CD14-positive monocyte (primary cell): ENCODE measurements at regions not wholly inside any gene's neighbourhood (a gene's known extent, or its start where the extent isn't known, plus 50 kb on each side); places are given as distances from the start of the nearest gene placed in this dataset.

Source experiments
- DNase-seq, 3 donors: peaks; one replicate each; pipeline ENCODE4 v3.0.0-alpha.2; 2011 to 2022
- H2AFZ ChIP-seq: 2 replicates; pipeline ENCODE4 v1.6.0; 2012; ENCODE audit warnings: mild to moderate bottlenecking, low read depth, low read length, inconsistent platforms; ENCODE audit not compliant: insufficient read depth, poor library complexity, severe bottlenecking
- H3K27ac ChIP-seq, 2 donors: 1 replicate in 1 of 2; 2 replicates in 1 of 2; pipeline ENCODE4 v1.5.1; 2012 to 2013; ENCODE audit warnings: low read length in 2 of 2, control low read depth in 1 of 2, inconsistent platforms in 1 of 2, low read depth in 1 of 2, mild to moderate bottlenecking in 1 of 2
- H3K27me3 ChIP-seq, 2 donors: one replicate each; pipeline versions ENCODE4 v1.6.0 to v1.6.1; 2011 to 2013; ENCODE audit warnings: low read length in 2 of 2; ENCODE audit not compliant: control insufficient read depth in 2 of 2, insufficient read depth in 2 of 2
- H3K36me3 ChIP-seq, 2 donors: replicated peaks in 1 of 2; 1 replicate in 1 of 2; 2 replicates in 1 of 2; pipeline versions ENCODE4 v1.5.1 to v1.6.1; 2012 to 2013; ENCODE audit warnings: low read length in 2 of 2, control low read depth in 1 of 2, inconsistent platforms in 1 of 2, mild to moderate bottlenecking in 1 of 2; ENCODE audit not compliant: insufficient read depth in 2 of 2, control insufficient read depth in 1 of 2
- H3K4me1 ChIP-seq, 2 donors: 1 replicate in 1 of 2; 2 replicates in 1 of 2; pipeline versions ENCODE4 v1.5.1 to v1.6.1; 2012 to 2013; ENCODE audit warnings: low read length in 2 of 2, control low read depth in 1 of 2, inconsistent platforms in 1 of 2, mild to moderate bottlenecking in 1 of 2, moderate library complexity in 1 of 2; ENCODE audit not compliant: insufficient read depth in 2 of 2, control insufficient read depth in 1 of 2
- H3K4me2 ChIP-seq: replicated peaks from 2 replicates; pipeline ENCODE3; 2012; ENCODE audit warnings: low read length, moderate library complexity, mild to moderate bottlenecking; ENCODE audit not compliant: poor library complexity, severe bottlenecking; ENCODE audit errors: extremely low read depth
- H3K4me3 ChIP-seq, 3 experiments: fragments of 200-600 bp in 1 of 3; sonication (generic) in 1 of 3; replicated peaks in 1 of 3; 1 replicate in 2 of 3; 2 replicates in 1 of 3; pipeline ENCODE4 v1.5.1; 2011 to 2013; ENCODE audit warnings: low read length in 3 of 3, mild to moderate bottlenecking in 3 of 3, control low read depth in 2 of 3, low read depth in 2 of 3, inconsistent platforms in 1 of 3, moderate library complexity in 1 of 3
- H3K79me2 ChIP-seq: 2 replicates; pipeline ENCODE4 v1.6.0; 2012; ENCODE audit warnings: mild to moderate bottlenecking, control low read depth, inconsistent platforms, low read length, moderate library complexity; ENCODE audit not compliant: insufficient read depth
- H3K9ac ChIP-seq: 2 replicates; pipeline ENCODE4 v1.6.0; 2017; ENCODE audit warnings: low read length, mild to moderate bottlenecking; ENCODE audit not compliant: insufficient read depth, poor library complexity, severe bottlenecking
- H3K9me3 ChIP-seq, 2 donors: replicated peaks in 1 of 2; 1 replicate in 1 of 2; 2 replicates in 1 of 2; pipeline versions ENCODE4 v1.5.1 to v1.6.1; 2012 to 2013; ENCODE audit warnings: low read length in 2 of 2, control low read depth in 1 of 2; ENCODE audit not compliant: control insufficient read depth in 1 of 2, insufficient read depth in 1 of 2
- H4K20me1 ChIP-seq: 2 replicates; pipeline ENCODE4 v1.6.0; 2012; ENCODE audit warnings: mild to moderate bottlenecking, low read length, control low read depth, moderate library complexity; ENCODE audit not compliant: insufficient read depth
- H3K27ac Mint-ChIP-seq, 7 donors: one replicate each; pipeline ENCODE4 v1.8.0; 2020; ENCODE audit warnings: mild to moderate bottlenecking in 7 of 7, mixed read lengths in 7 of 7, moderate library complexity in 6 of 7, inconsistent platforms in 2 of 7
- H3K27me3 Mint-ChIP-seq, 3 donors: one replicate each; pipeline ENCODE4 v1.8.0; 2021 to 2022; ENCODE audit warnings: low read depth in 3 of 3, mild to moderate bottlenecking in 3 of 3, mixed read lengths in 3 of 3, moderate library complexity in 3 of 3, inconsistent platforms in 1 of 3
- H3K36me3 Mint-ChIP-seq, 2 donors: one replicate each; pipeline ENCODE4 v1.8.0; 2020; ENCODE audit warnings: mixed read lengths in 2 of 2, inconsistent platforms in 1 of 2, mild to moderate bottlenecking in 1 of 2
- H3K4me1 Mint-ChIP-seq: one replicate; pipeline ENCODE4 v1.8.0; 2020; ENCODE audit warnings: mild to moderate bottlenecking, mixed read lengths
- H3K4me3 Mint-ChIP-seq, 2 donors: one replicate each; pipeline ENCODE4 v1.8.0; 2020; ENCODE audit warnings: mild to moderate bottlenecking in 2 of 2, mixed read lengths in 2 of 2, moderate library complexity in 1 of 2
- H3K9me3 Mint-ChIP-seq, 7 donors: one replicate each; pipeline ENCODE4 v1.8.0; 2020 to 2022; ENCODE audit warnings: mixed read lengths in 7 of 7, mild to moderate bottlenecking in 6 of 7, moderate library complexity in 6 of 7, inconsistent platforms in 2 of 7
- CTCF ChIP-seq: fragments of 200-600 bp; IDR thresholded peaks from one replicate; pipeline ENCODE4 v1.8.0; 2022; ENCODE audit warnings: antibody characterized with exemption, mild to moderate bottlenecking
- WGBS: methylation state at CpG from one replicate; pipeline ENCODE4 v1.1.5; 2013; ENCODE audit warnings: missing lambda C conversion rate; ENCODE audit not compliant: insufficient coverage; 5-methylcytosine and 5-hydroxymethylcytosine counted together
- intact Hi-C, 2 donors: fragments of 100-400 bp; cut with micrococcal nuclease; formaldehyde crosslinking; loops; one replicate each; pipeline versions ENCODE4 v1.15.0 to v1.15.1; 2023

GRCh38 chr10:71075086-71075758, 137.1 kb upstream of the UNC5B start:
- intact Hi-C loops: no loop called here
- WGBS: 87% methylated on average over 5 of the region's 8 CpGs
- H3K27me3 Mint-ChIP-seq: peaks cover 4 to 6% (median 4%) of the 10 kb centered on the region in 3 donors

GRCh38 chr10:71075759-71076472, 136.5 kb upstream of the UNC5B start:
- H2AFZ ChIP-seq: no peak overlapping the region
- Mint-ChIP-seq H3K27me3 (peaks cover 4 to 6% (median 4%) of the 10 kb centered on the region in 3 donors), H3K4me1 (no peaks in the 10 kb centered on the region), H3K27ac (no peak overlapping the region), H3K9me3 (no peaks in the 10 kb centered on the region), H3K4me3 (no peak overlapping the region), H3K36me3 (no peaks in the 10 kb centered on the region)
- H3K27ac ChIP-seq: no peak overlapping the region
- no peak overlapping the region for H3K4me3 ChIP-seq
- H3K79me2 ChIP-seq: no peaks in the 10 kb centered on the region
- no peak for TF ChIP-seq CTCF
- no peaks in the 10 kb centered on the region for H3K27me3 ChIP-seq
- no peaks in the 10 kb centered on the region for H3K9me3 ChIP-seq
- no peaks in the 10 kb centered on the region for H3K4me1 ChIP-seq
- H4K20me1 ChIP-seq: no peaks in the 10 kb centered on the region
- intact Hi-C loops: no loop called here
- H3K4me2 ChIP-seq: no peak overlapping the region
- 89% methylated on average over 10 of the region's 15 CpGs for WGBS
- no peak overlapping the region for H3K9ac ChIP-seq
- DNase-seq: no peak
- no peaks in the 10 kb centered on the region for H3K36me3 ChIP-seq

More at GRCh38 chr10:71075086-71075758, 137.1 kb upstream of the UNC5B start:
- H3K9ac ChIP-seq: no peak overlapping the region
- no peak overlapping the region for H3K27ac Mint-ChIP-seq
- no peak overlapping the region for H3K27ac ChIP-seq
- H3K4me3 Mint-ChIP-seq: no peak overlapping the region
- no peak for TF ChIP-seq CTCF
- no peaks in the 10 kb centered on the region for H3K36me3 ChIP-seq
- no peaks in the 10 kb centered on the region for H3K4me1 Mint-ChIP-seq
- H3K4me1 ChIP-seq: no peaks in the 10 kb centered on the region
- H3K79me2 ChIP-seq: no peaks in the 10 kb centered on the region
- no peaks in the 10 kb centered on the region for H3K9me3 ChIP-seq
- no peak overlapping the region for H3K4me2 ChIP-seq
- H3K36me3 Mint-ChIP-seq: no peaks in the 10 kb centered on the region
- no peaks in the 10 kb centered on the region for H3K9me3 Mint-ChIP-seq
- no peaks in the 10 kb centered on the region for H4K20me1 ChIP-seq
- H2AFZ ChIP-seq: no peak overlapping the region
- H3K4me3 ChIP-seq: no peak overlapping the region
- DNase-seq: no peak
- no peaks in the 10 kb centered on the region for H3K27me3 ChIP-seq
